WTC11 (cell line): ENCODE measurements at regions not wholly inside any gene's neighbourhood (a gene's known extent, or its start where the extent isn't known, plus 50 kb on each side); places are given as distances from the start of the nearest gene placed in this dataset.
A peak's percentile ranks its signal among the peaks of the same experiment; 100 is the strongest.

Experiments
- ARID4B ChIP-seq: sonication (generic); formaldehyde crosslinking; IDR thresholded peaks from 2 replicates; pipeline ENCODE4 v1.8.0; 2023; ENCODE audit warnings: missing genetic modification reagents, mild to moderate bottlenecking, borderline replicate concordance
- CREM ChIP-seq: sonication (generic); formaldehyde crosslinking; IDR thresholded peaks from 2 replicates; pipeline ENCODE4 v1.8.1; 2022; ENCODE audit warnings: mild to moderate bottlenecking, missing genetic modification reagents, moderate library complexity
- E2F1 ChIP-seq: sonication (generic); formaldehyde crosslinking; IDR thresholded peaks from 2 replicates; pipeline ENCODE4 v1.8.0; 2022; ENCODE audit warnings: mild to moderate bottlenecking, missing genetic modification reagents
- E2F5 ChIP-seq: sonication (generic); formaldehyde crosslinking; IDR thresholded peaks from 2 replicates; pipeline ENCODE4 v1.8.1; 2022; ENCODE audit warnings: mild to moderate bottlenecking, moderate library complexity, missing genetic modification reagents
- ELF4 ChIP-seq: sonication (generic); formaldehyde crosslinking; IDR thresholded peaks from 2 replicates; pipeline ENCODE4 v1.8.1; 2022; ENCODE audit warnings: low read depth, mild to moderate bottlenecking, moderate library complexity, missing genetic modification reagents
- ETV6 ChIP-seq: sonication (generic); formaldehyde crosslinking; IDR thresholded peaks from 2 replicates; pipeline ENCODE4 v1.8.1; 2022; ENCODE audit warnings: mild to moderate bottlenecking, missing genetic modification reagents
- FOXP4 ChIP-seq: sonication (generic); formaldehyde crosslinking; IDR thresholded peaks from 2 replicates; pipeline ENCODE4 v1.8.0; 2022; ENCODE audit warnings: mild to moderate bottlenecking, missing genetic modification reagents
- MAX ChIP-seq: sonication (generic); formaldehyde crosslinking; IDR thresholded peaks from 2 replicates; pipeline ENCODE4 v1.8.0; 2022; ENCODE audit warnings: mild to moderate bottlenecking, missing genetic modification reagents
- MLX ChIP-seq: sonication (generic); formaldehyde crosslinking; IDR thresholded peaks from 2 replicates; pipeline ENCODE4 v1.8.1; 2023; ENCODE audit warnings: mild to moderate bottlenecking, missing genetic modification reagents, moderate library complexity
- MXD4 ChIP-seq: fragments of 250-450 bp; sonication (Bioruptor Pico); IDR thresholded peaks from 2 replicates; pipeline ENCODE4 v1.8.0; 2021; ENCODE audit warnings: mild to moderate bottlenecking, moderate library complexity, borderline replicate concordance
- MYBL2 ChIP-seq: sonication (generic); formaldehyde crosslinking; IDR thresholded peaks from 2 replicates; pipeline ENCODE4 v1.8.1; 2023; ENCODE audit warnings: mild to moderate bottlenecking, moderate library complexity, missing genetic modification reagents
- NFYB ChIP-seq: sonication (generic); formaldehyde crosslinking; conservative IDR thresholded peaks from 2 replicates; pipeline ENCODE4 v1.8.0; 2022; ENCODE audit warnings: low read depth, missing genetic modification reagents
- NR2C2 ChIP-seq: sonication (generic); formaldehyde crosslinking; IDR thresholded peaks from 2 replicates; pipeline ENCODE4 v1.8.0; 2022; ENCODE audit warnings: mild to moderate bottlenecking, missing genetic modification reagents
- NR3C1 ChIP-seq: sonication (generic); formaldehyde crosslinking; conservative IDR thresholded peaks from 2 replicates; pipeline ENCODE4 v1.8.1; 2023; ENCODE audit warnings: low read depth, mild to moderate bottlenecking, missing genetic modification reagents
- OVOL2 ChIP-seq: fragments of 250-450 bp; sonication (Bioruptor Pico); IDR thresholded peaks from 2 replicates; pipeline ENCODE4 v1.9.0; 2021; ENCODE audit warnings: mild to moderate bottlenecking, borderline replicate concordance
- PRDM15 ChIP-seq: sonication (generic); formaldehyde crosslinking; IDR thresholded peaks from 2 replicates; pipeline ENCODE4 v1.8.0; 2022; ENCODE audit warnings: missing genetic modification reagents
- RELA ChIP-seq: sonication (generic); formaldehyde crosslinking; IDR thresholded peaks from 2 replicates; pipeline ENCODE4 v1.8.1; 2022; ENCODE audit warnings: missing genetic modification reagents, mild to moderate bottlenecking, borderline replicate concordance
- SMAD3 ChIP-seq: sonication (generic); formaldehyde crosslinking; IDR thresholded peaks from 2 replicates; pipeline ENCODE4 v1.8.0; 2022; ENCODE audit warnings: missing genetic modification reagents, mild to moderate bottlenecking, borderline replicate concordance
- SMAD4 ChIP-seq: sonication (generic); formaldehyde crosslinking; IDR thresholded peaks from 2 replicates; pipeline ENCODE4 v1.8.0; 2022; ENCODE audit warnings: mild to moderate bottlenecking, missing genetic modification reagents
- TEAD4 ChIP-seq: sonication (generic); formaldehyde crosslinking; IDR thresholded peaks from 2 replicates; pipeline ENCODE4 v1.8.0; 2022; ENCODE audit warnings: mild to moderate bottlenecking, missing genetic modification reagents
- TP53 ChIP-seq: sonication (generic); formaldehyde crosslinking; IDR thresholded peaks from 2 replicates; pipeline ENCODE4 v1.8.1; 2023; ENCODE audit warnings: mild to moderate bottlenecking, missing genetic modification reagents
- ZNF263 ChIP-seq: sonication (generic); formaldehyde crosslinking; IDR thresholded peaks from 2 replicates; pipeline ENCODE4 v1.8.1; 2022; ENCODE audit warnings: low read depth, mild to moderate bottlenecking, moderate library complexity, missing genetic modification reagents
- ZNF281 ChIP-seq: sonication (generic); formaldehyde crosslinking; IDR thresholded peaks from 2 replicates; pipeline ENCODE4 v1.8.0; 2023; ENCODE audit warnings: mild to moderate bottlenecking, missing genetic modification reagents

- TF ChIP-seq FOXP4 (CRISPR knock-in tag) = peak; percentile 55; the same call in 1 of the 2 replicates
- TF ChIP-seq OVOL2 = no peak
- no peak for TF ChIP-seq SMAD3 (CRISPR knock-in tag)
- no peak for TF ChIP-seq ZNF263 (CRISPR knock-in tag)
- no peak for TF ChIP-seq CREM (CRISPR knock-in tag)
- no peak for TF ChIP-seq NR3C1 (CRISPR knock-in tag)
- TF ChIP-seq RELA (CRISPR knock-in tag) = no peak
- TF ChIP-seq ETV6 (CRISPR knock-in tag) = 0 out of 2 replicates have a peak, but pooled peaks have one; percentile 57
- TF ChIP-seq SMAD4 = no peak
- TF ChIP-seq ARID4B = no peak
- TF ChIP-seq MLX = no peak
- no peak for TF ChIP-seq E2F1 (CRISPR knock-in tag)
- no peak for TF ChIP-seq MAX (CRISPR knock-in tag)
- no peak for TF ChIP-seq TEAD4 (CRISPR knock-in tag)
- TF ChIP-seq MYBL2 (CRISPR knock-in tag) = peak; percentile 57; the same call in 1 of the 2 replicates
- TF ChIP-seq ZNF281 (CRISPR knock-in tag) = 0 out of 2 replicates have a peak, but pooled peaks have one; percentile 62
- no peak for TF ChIP-seq E2F5 (CRISPR knock-in tag)
- no peak for TF ChIP-seq NR2C2 (CRISPR knock-in tag)
- TF ChIP-seq ELF4 (CRISPR knock-in tag) = no peak
- no peak for TF ChIP-seq NFYB (CRISPR knock-in tag)
- no peak for TF ChIP-seq MXD4 (CRISPR knock-in tag)
- TF ChIP-seq TP53 (CRISPR knock-in tag) = no peak
- TF ChIP-seq PRDM15 (CRISPR knock-in tag) = no peak
Measured at GRCh38 chr1:59078070-59078800, 218.7 kb upstream of the FGGY start (continued).
